Ovary (tissue), 7 donors: ENCODE measurements at regions not wholly inside any gene's neighbourhood (a gene's known extent, or its start where the extent isn't known, plus 50 kb on each side); places are given as distances from the start of the nearest gene placed in this dataset.

Experiments used
- DNase-seq, 5 donors: peaks; one replicate each; pipeline ENCODE4 v3.0.0-alpha.2; 2019 to 2020
- H3K27ac ChIP-seq, 2 donors: fragments of 200-600 bp; one replicate each; pipeline versions ENCODE4 v1.5.1 to v1.8.0; 2019 to 2022
- H3K27me3 ChIP-seq: fragments of 200-600 bp; one replicate; pipeline ENCODE4 v1.8.0; 2022
- H3K36me3 ChIP-seq: fragments of 200-600 bp; sonication (generic); one replicate; pipeline ENCODE4 v1.5.1; 2019
- H3K4me1 ChIP-seq: one replicate; pipeline ENCODE4 v1.8.1; 2013; ENCODE audit warnings: mild to moderate bottlenecking, moderate library complexity; ENCODE audit not compliant: insufficient read depth
- H3K4me3 ChIP-seq: fragments of 200-600 bp; sonication (generic); one replicate; pipeline ENCODE4 v1.5.1; 2017
- H3K9me3 ChIP-seq, 2 donors: fragments of 200-600 bp in 1 of 2; sonication (generic) in 1 of 2; one replicate each; pipeline versions ENCODE4 v1.5.1 to v1.8.1; 2013 to 2019; ENCODE audit warnings: mild to moderate bottlenecking in 1 of 2, moderate library complexity in 1 of 2
- CTCF ChIP-seq, 3 donors: fragments of 450-650 bp in 2 of 3; fragments of 200-600 bp in 1 of 3; IDR thresholded peaks; one replicate each; pipeline versions ENCODE4 v1.5.1 to v1.8.0; 2016 to 2022; ENCODE audit warnings: antibody characterized with exemption in 3 of 3, mild to moderate bottlenecking in 1 of 3
- EP300 ChIP-seq: sonication (generic); formaldehyde crosslinking; IDR thresholded peaks from one replicate; pipeline ENCODE4 v1.6.1; 2017; ENCODE audit warnings: antibody characterized with exemption
- POLR2A ChIP-seq: fragments of 450-650 bp; IDR thresholded peaks from one replicate; pipeline ENCODE4 v1.6.1; 2017; ENCODE audit warnings: antibody characterized with exemption, mild to moderate bottlenecking, moderate library complexity
- WGBS, 3 donors: extraction: QIAGEN DNeasy Blood & Tissue Kit in 1 of 3; methylation state at CpG; one replicate each; pipeline versions ENCODE4 v1.1.5 to v1.1.7; 2013 to 2017; 5-methylcytosine and 5-hydroxymethylcytosine counted together
- intact Hi-C, 4 donors: fragments of 100-400 bp; cut with DNase I; formaldehyde crosslinking; loops; one replicate each; pipeline versions ENCODE4 v1.11.0 to v1.15.1; 2022 to 2023
- donor health status: DM: no; HTN: no; CAD: no; lungs with moderate emphysema.
- donor health status: DM: no; HTN: no; CAD: no.
- donor health status: Bipolar disorder and iron deficiency.
- donor health status: DM: no; HTN: no; CAD: no.
- donor health status: DM: yes; HTN: yes; CAD: no.

- Histone ChIP-seq H3K4me1 (no peaks in the 10 kb centered on the region), H3K36me3 (no peaks in the 10 kb centered on the region), H3K27ac (no peak overlapping the region), H3K4me3 (no peak overlapping the region), H3K27me3 (no peaks in the 10 kb centered on the region), H3K9me3 (no peaks in the 10 kb centered on the region)
- no peak for TF ChIP-seq POLR2A
- TF ChIP-seq CTCF (IDR thresholded peaks at IDR 0.05) = no peak
- intact Hi-C loops = loop anchor here in 1 of 4 donors (5.0 to 10.0 kb wide), 2 partner anchors 228 to 391 kb away; partner anchors contain the start of genes CDC26 and PRPF4
- 84 to 93% (median 88%) methylated on average over 7 of the region's 7 CpGs for WGBS, 3 donors
- no peak for DNase-seq
Measured at GRCh38 chr9:113665756-113666155, 202.2 kb downstream of the RGS3 start.

GRCh38 chr9:113668061-113668460 lies 204.5 kb downstream of the RGS3 start:
- no peaks in the 10 kb centered on the region for H3K27me3 ChIP-seq
- no peaks in the 10 kb centered on the region for H3K36me3 ChIP-seq
- no peak overlapping the region for H3K27ac ChIP-seq
- no peak for DNase-seq
- no peaks in the 10 kb centered on the region for H3K4me1 ChIP-seq
- no peaks in the 10 kb centered on the region for H3K9me3 ChIP-seq
- intact Hi-C loops = loop anchor here in 1 of 4 donors (5.0 to 10.0 kb wide), 2 partner anchors 231 to 393 kb away; partner anchors contain the start of genes CDC26 and PRPF4
- no peak for TF ChIP-seq CTCF (IDR thresholded peaks at IDR 0.05)
- no peak for TF ChIP-seq EP300
- no peak for TF ChIP-seq POLR2A
- WGBS, 3 donors = 54 to 77% (median 74%) methylated on average over 3 of the region's 3 CpGs
- H3K4me3 ChIP-seq = no peak overlapping the region

GRCh38 chr9:113669522-113670115 lies 206.1 kb downstream of the RGS3 start:
- intact Hi-C loops = loop anchor here in 1 of 4 donors (5.0 to 10.0 kb wide), 2 partner anchors 232 to 395 kb away; partner anchors contain the start of genes CDC26 and PRPF4
- no peaks in the 10 kb centered on the region for H3K27me3 ChIP-seq
- no peak for TF ChIP-seq EP300
- TF ChIP-seq CTCF (IDR thresholded peaks at IDR 0.05) = no peak
- no peak for TF ChIP-seq POLR2A
- H3K36me3 ChIP-seq = no peaks in the 10 kb centered on the region
- no peaks in the 10 kb centered on the region for H3K9me3 ChIP-seq
- no peaks in the 10 kb centered on the region for H3K4me1 ChIP-seq
- H3K4me3 ChIP-seq = no peak overlapping the region
- DNase-seq = no peak
- WGBS, 3 donors = 80 to 92% (median 90%) methylated on average over 4 of the region's 4 CpGs
- no peak overlapping the region for H3K27ac ChIP-seq

- Histone ChIP-seq H3K36me3 (no peaks in the 10 kb centered on the region), H3K4me1 (no peaks in the 10 kb centered on the region), H3K4me3 (no peak overlapping the region), H3K27me3 (no peaks in the 10 kb centered on the region), H3K9me3 (no peaks in the 10 kb centered on the region), H3K27ac (no peak overlapping the region)
- no peak for TF ChIP-seq CTCF (IDR thresholded peaks at IDR 0.05)
- no peak for TF ChIP-seq POLR2A
- intact Hi-C loops = no loop called here
- no peak for DNase-seq
- 70 to 84% (median 73%) methylated on average over 7 of the region's 7 CpGs for whole genome bisulfite sequencing, 3 donors
Measured at GRCh38 chr9:113673726-113674125, 202.4 kb upstream of the ZNF618 start.
